Mammary epithelial cell (primary cell): ENCODE measurements at regions not wholly inside any gene's neighbourhood (a gene's known extent, or its start where the extent isn't known, plus 50 kb on each side); places are given as distances from the start of the nearest gene placed in this dataset.

Source experiments
- EZH2 ChIP-seq: IDR thresholded peaks from 2 replicates; pipeline ENCODE4 v1.6.1; 2012; ENCODE audit warnings: low read length, inconsistent platforms, borderline replicate concordance
- TF ChIP-seq, protein P1 (sequence below), 2 donors: IDR thresholded peaks in 1 of 2; conservative IDR thresholded peaks in 1 of 2; 2 replicates each; pipeline ENCODE4 v1.5.1; 2011 to 2012; ENCODE audit warnings: inconsistent platforms in 2 of 2, low read length in 2 of 2, mild to moderate bottlenecking in 2 of 2, control low read depth in 1 of 2, low read depth in 1 of 2; ENCODE audit not compliant: insufficient read depth in 1 of 2; ENCODE audit errors: extremely low read depth in 1 of 2

DNA sequence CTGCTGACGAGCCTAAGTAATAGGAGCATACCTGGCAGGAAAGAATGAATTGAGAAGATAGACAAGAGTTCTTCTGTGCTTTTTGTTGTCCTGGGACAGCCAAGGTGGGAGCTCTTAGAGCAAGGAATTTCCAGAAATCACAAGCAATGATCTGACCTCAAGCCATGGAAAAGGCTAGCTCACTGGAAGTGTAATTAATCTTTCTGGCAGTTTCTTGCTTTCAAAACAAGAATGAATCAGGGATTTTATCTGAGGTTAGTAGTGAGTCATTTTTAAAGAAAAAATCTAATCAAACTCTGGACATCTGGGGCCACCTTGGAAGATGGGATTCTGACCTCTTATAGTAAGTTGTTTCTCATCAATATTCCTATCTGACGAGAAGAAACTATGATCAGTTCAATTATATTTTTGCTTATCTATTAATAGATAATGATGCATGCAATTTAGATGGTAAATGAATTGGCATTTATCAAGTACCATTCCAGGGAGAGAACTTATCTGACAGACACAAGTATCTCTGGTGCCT, 98.0 kb downstream of the ADCYAP1 start:
- TF ChIP-seq, protein P1, sequence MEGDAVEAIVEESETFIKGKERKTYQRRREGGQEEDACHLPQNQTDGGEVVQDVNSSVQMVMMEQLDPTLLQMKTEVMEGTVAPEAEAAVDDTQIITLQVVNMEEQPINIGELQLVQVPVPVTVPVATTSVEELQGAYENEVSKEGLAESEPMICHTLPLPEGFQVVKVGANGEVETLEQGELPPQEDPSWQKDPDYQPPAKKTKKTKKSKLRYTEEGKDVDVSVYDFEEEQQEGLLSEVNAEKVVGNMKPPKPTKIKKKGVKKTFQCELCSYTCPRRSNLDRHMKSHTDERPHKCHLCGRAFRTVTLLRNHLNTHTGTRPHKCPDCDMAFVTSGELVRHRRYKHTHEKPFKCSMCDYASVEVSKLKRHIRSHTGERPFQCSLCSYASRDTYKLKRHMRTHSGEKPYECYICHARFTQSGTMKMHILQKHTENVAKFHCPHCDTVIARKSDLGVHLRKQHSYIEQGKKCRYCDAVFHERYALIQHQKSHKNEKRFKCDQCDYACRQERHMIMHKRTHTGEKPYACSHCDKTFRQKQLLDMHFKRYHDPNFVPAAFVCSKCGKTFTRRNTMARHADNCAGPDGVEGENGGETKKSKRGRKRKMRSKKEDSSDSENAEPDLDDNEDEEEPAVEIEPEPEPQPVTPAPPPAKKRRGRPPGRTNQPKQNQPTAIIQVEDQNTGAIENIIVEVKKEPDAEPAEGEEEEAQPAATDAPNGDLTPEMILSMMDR (conservative IDR thresholded peaks at IDR 0.05 in 1 of 2, IDR thresholded peaks at IDR 0.05 in 1 of 2; ENCODE audit: extremely low read depth in 1 of 2, insufficient read depth in 1 of 2, low read depth in 1 of 2, low read length in 2 of 2): no peak
- no peak for TF ChIP-seq EZH2
